Activated T-helper 2 cell treated with anti-CD3 and anti-CD28 coated beads, Interferon-gamma antibody, Interleukin-2, Interleukin-4, amounts not matched to agents 10 μg/mL and 5 μg/mL and 100 μg/mL, durations not matched to agents 14 hours and 24 hours and 36 hours (primary cell): ENCODE measurements at regions not wholly inside any gene's neighbourhood (a gene's known extent, or its start where the extent isn't known, plus 50 kb on each side); places are given as distances from the start of the nearest gene placed in this dataset.

Experiments used
- DNase-seq: peaks from one replicate; pipeline ENCODE4 v3.0.0; 2021; ENCODE audit warnings: low spot score
- H3K27ac Mint-ChIP-seq: one replicate; pipeline ENCODE4 v1.8.0; 2021; ENCODE audit warnings: mixed read lengths
- H3K27me3 Mint-ChIP-seq: one replicate; pipeline ENCODE4 v1.8.0; 2021; ENCODE audit warnings: low read depth, mixed read lengths
- H3K36me3 Mint-ChIP-seq: one replicate; pipeline ENCODE4 v1.8.0; 2021; ENCODE audit warnings: low read depth, mixed read lengths
- H3K4me1 Mint-ChIP-seq: one replicate; pipeline ENCODE4 v1.8.0; 2021; ENCODE audit warnings: low read depth, mixed read lengths
- H3K4me3 Mint-ChIP-seq: one replicate; pipeline ENCODE4 v1.8.0; 2021; ENCODE audit warnings: low read depth, mild to moderate bottlenecking, moderate library complexity, mixed read lengths
- H3K9me3 Mint-ChIP-seq: one replicate; pipeline ENCODE4 v1.8.0; 2021; ENCODE audit warnings: mixed read lengths
- intact Hi-C: fragments of 100-400 bp; cut with micrococcal nuclease; formaldehyde crosslinking; loops from one replicate; pipeline ENCODE4 v1.15.1; 2023

DNA sequence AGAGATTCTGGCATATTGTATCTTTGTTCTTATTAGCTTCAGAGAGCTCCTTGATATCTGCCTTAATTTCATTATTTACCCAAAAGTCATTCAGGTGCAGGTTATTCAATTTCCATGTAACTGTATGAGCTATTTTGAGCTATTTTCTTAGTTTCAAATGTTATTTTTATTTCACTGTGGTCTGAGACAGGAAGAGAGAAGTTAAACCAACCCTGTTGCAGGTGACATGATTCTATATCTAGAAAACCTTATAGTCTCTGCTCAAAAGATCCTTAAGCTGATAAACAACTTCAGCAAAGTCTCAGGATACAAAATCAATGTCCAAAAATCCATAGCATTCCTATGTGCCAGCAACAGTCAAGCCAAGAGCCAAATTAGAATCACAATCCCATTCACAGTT, 1644.0 kb upstream of the B3GALT2 start:
- Mint-ChIP-seq H3K27me3 (no peaks in the 10 kb centered on the region), H3K27ac (no peak overlapping the region), H3K4me1 (peaks cover 1% of the 10 kb centered on the region), H3K36me3 (no peaks in the 10 kb centered on the region), H3K4me3 (no peak overlapping the region), H3K9me3 (no peaks in the 10 kb centered on the region)
- intact Hi-C loops, result no loop called here
- no peak for DNase-seq

DNA sequence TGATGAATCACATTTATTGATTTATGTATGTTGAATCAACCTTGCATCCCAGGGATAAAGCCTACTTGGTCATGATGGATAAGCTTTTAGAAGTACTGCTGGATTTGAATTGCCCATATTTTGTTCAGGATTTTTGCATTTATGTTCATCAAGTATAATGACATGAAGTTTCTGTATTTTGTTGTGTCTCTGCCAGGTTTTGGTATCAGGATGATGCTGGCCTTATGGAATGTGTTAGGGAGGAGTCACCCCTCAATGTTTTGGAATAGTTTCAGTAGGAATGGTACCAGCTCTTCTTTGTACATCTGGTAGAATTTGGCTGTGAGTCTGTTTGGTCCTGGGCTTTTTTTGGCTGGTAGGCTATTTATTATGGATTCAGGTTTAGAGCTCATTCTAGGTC, 1643.1 kb upstream of the B3GALT2 start:
- no peak for DNase-seq
- intact Hi-C loops, result no loop called here
- Mint-ChIP-seq H3K9me3 (no peaks in the 10 kb centered on the region), H3K4me1 (peaks cover 1% of the 10 kb centered on the region), H3K36me3 (no peaks in the 10 kb centered on the region), H3K27me3 (no peaks in the 10 kb centered on the region), H3K4me3 (no peak overlapping the region), H3K27ac (no peak overlapping the region)

DNA sequence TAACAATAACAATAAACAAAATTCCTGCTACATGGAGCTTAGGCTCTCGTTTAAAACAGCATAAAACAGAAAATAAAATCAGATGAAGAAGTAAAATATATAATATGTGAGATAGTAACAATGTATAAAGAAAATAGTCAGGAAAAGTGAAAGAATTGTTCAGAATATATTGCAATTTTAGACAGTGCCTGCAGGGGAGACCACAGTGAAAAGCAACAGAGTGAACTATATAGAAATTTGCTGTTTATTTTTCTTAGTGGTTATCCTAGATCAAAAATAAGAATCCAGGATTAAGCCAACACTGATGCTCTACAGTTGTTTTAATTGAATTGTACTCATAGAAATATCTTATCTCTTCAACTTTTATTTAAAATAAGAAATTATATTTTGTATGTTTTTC, 1639.0 kb upstream of the B3GALT2 start:
- intact Hi-C loops, result no loop called here
- H3K4me1 Mint-ChIP-seq, result peaks cover 1% of the 10 kb centered on the region
- no peak for DNase-seq
- H3K9me3 Mint-ChIP-seq, result no peaks in the 10 kb centered on the region
- H3K27me3 Mint-ChIP-seq, result no peaks in the 10 kb centered on the region
- H3K36me3 Mint-ChIP-seq, result no peaks in the 10 kb centered on the region
- H3K27ac Mint-ChIP-seq, result no peak overlapping the region
- H3K4me3 Mint-ChIP-seq, result no peak overlapping the region

DNA sequence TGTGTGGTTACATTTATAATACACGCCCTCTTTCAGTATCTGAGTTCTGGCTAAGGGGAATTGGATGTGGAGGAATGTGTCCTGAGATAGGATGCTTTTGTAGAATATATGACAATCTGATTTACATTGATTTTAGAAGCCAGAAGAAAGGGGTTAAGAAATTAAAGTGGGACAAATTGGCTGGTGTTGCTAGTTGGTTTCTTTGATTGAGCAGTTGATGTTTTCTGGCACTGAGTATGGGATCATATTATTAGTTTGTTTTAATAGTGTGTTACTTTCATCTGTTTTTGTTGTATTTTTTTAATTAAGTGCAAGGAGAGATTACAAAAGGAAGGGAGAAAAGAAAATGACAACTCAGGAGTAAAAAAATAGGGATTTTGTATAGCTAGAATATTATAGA, 1634.7 kb upstream of the B3GALT2 start:
- DNase-seq, result no peak
- H3K36me3 Mint-ChIP-seq, result no peaks in the 10 kb centered on the region
- H3K27me3 Mint-ChIP-seq, result no peaks in the 10 kb centered on the region
- no peak overlapping the region for H3K4me3 Mint-ChIP-seq
- H3K9me3 Mint-ChIP-seq, result no peaks in the 10 kb centered on the region
- no peak overlapping the region for H3K27ac Mint-ChIP-seq
- H3K4me1 Mint-ChIP-seq, result no peaks in the 10 kb centered on the region
- intact Hi-C loops, result no loop called here

DNA sequence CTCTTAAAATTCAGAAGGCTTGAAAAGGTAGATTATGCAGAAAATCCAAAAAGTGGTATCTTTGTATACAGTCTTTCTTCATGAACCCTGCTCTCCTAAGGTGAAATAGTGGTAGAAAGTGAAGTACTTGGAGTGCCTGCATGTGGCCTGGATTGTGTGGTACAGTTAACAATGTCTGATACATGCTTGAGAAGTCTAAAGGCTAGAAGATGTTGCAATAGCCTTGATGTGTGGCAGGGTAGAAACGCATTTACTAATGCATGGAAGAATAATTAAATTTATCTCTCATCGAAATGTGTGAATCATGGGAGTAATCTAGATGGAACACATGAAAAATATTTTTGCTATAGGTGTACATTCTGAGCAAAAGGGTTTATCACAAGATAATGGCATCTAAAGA, 1632.3 kb upstream of the B3GALT2 start:
- DNase-seq, result no peak
- Mint-ChIP-seq H3K27ac (no peak overlapping the region), H3K4me3 (no peak overlapping the region), H3K4me1 (no peaks in the 10 kb centered on the region), H3K27me3 (no peaks in the 10 kb centered on the region), H3K36me3 (no peaks in the 10 kb centered on the region), H3K9me3 (no peaks in the 10 kb centered on the region)
- intact Hi-C loops, result no loop called here

DNA sequence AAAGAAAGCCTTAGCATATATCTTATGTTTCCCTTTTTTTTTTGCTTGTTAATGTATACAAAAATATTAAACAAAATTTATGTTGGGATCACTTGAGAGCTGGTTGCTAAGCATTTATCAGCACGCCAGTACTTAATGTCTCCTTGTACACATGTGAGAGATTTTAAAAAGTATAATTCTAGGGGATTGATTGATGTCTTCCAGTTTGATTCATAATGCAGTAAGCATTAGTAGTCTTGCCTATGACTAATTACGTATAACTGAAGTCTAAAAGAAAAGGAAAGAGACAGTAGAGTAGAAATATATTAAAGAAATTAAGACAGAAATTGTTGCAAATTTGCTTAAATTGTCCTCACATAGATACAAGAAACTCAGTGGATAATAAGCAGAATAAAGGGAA, 1630.4 kb upstream of the B3GALT2 start:
- Mint-ChIP-seq H3K4me3 (no peak overlapping the region), H3K36me3 (no peaks in the 10 kb centered on the region), H3K9me3 (no peaks in the 10 kb centered on the region), H3K27ac (no peak overlapping the region), H3K4me1 (no peaks in the 10 kb centered on the region), H3K27me3 (no peaks in the 10 kb centered on the region)
- intact Hi-C loops, result no loop called here
- no peak for DNase-seq

DNA sequence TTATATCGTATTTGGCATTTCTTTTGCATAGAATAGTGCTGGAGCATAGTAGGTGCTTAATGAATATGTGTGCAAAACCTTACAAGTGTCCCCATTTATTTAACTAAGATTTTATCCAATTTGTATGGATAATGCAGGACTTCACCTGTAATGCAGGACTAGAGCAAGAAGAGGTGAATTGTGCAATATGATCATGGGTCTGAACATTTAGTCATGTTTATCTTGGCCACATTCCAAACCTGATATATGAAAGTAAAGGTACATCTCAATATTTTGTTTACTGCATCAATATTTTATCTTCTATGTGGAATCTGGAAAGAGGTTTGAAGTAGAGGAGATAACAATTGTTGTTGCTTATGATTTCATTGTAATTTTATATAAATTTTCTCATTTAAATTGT, 1626.7 kb upstream of the B3GALT2 start:
- intact Hi-C loops, result no loop called here
- H3K4me3 Mint-ChIP-seq, result no peak overlapping the region
- H3K9me3 Mint-ChIP-seq, result no peaks in the 10 kb centered on the region
- no peak overlapping the region for H3K27ac Mint-ChIP-seq
- no peaks in the 10 kb centered on the region for H3K4me1 Mint-ChIP-seq
- no peak for DNase-seq
- H3K36me3 Mint-ChIP-seq, result no peaks in the 10 kb centered on the region
- H3K27me3 Mint-ChIP-seq, result no peaks in the 10 kb centered on the region

DNA sequence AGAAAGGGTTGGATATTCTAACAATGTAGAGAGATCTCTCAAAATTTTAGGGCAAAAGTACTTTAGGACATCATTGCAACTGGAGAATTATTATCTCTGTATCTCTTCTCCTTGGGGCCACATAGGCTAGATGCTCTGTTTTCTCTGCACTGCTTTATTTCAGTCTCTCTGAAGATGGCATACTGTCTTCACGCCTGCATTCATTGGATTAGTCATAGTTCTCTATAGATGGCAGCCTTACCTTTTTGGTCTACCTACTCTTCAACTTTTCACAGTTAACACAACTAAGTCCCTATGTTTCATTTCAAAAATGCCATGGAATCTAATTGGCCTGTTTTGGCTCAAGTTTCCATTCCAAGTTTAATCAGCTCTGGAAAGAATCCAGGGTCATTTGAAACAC, 1623.3 kb upstream of the B3GALT2 start:
- no peak overlapping the region for H3K4me3 Mint-ChIP-seq
- H3K36me3 Mint-ChIP-seq, result no peaks in the 10 kb centered on the region
- H3K27me3 Mint-ChIP-seq, result no peaks in the 10 kb centered on the region
- no peaks in the 10 kb centered on the region for H3K9me3 Mint-ChIP-seq
- no peak overlapping the region for H3K27ac Mint-ChIP-seq
- H3K4me1 Mint-ChIP-seq, result no peaks in the 10 kb centered on the region
- no peak for DNase-seq
- intact Hi-C loops, result no loop called here

DNA sequence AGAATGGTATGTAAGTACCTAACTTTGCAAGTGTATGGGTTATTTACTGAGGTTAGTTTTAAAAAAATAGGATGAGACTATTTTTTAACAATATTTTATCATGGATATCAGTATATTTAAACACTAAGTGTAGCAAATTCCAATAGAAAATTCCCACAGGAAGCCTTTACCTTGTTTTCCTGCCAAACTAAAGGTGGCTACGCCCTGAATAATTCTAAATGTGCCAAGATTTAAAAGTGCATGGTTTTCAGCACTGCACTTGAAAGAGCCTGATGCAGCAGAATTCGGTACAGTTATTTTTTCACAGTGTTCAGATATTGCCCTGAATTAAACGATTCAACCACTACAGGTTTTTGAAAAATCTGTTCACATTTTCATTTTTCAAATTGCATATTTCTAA, 1622.8 kb upstream of the B3GALT2 start:
- H3K4me1 Mint-ChIP-seq, result no peaks in the 10 kb centered on the region
- no peak for DNase-seq
- intact Hi-C loops, result no loop called here
- no peak overlapping the region for H3K4me3 Mint-ChIP-seq
- H3K27ac Mint-ChIP-seq, result no peak overlapping the region
- no peaks in the 10 kb centered on the region for H3K36me3 Mint-ChIP-seq
- no peaks in the 10 kb centered on the region for H3K27me3 Mint-ChIP-seq
- no peaks in the 10 kb centered on the region for H3K9me3 Mint-ChIP-seq

DNA sequence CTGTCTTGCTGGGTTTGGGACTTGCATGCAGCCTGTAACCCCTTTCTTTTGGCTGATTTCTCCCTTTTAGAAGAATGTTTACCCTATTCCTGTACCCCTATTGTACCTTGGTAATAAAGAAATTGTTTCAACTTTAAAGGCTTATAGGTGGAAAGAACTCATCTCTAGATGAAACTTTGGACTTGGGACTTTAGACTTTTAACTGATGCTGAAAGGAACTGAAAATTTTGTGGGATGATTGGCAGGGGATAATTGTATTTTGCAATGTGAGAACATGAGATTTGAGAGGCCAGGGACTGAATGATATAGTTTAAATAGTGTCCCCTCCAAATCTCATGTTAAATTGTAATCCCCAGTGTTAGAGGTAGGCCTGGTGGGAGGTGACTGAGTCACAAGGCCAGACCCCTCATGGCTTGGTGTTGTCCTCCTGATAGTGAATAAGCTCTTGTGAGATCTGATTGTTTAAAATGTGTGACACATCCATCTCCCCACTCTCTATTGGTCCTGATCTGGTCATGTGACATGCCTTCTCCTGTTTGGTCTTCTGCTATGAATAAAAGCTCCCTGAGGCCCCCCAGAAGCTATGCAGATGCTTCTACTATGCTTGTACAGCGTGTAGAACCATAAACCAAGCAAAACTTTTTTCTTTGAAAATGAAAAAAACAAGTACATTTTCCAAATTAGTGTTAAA, 1621.3 kb upstream of the B3GALT2 start:
- no peaks in the 10 kb centered on the region for H3K9me3 Mint-ChIP-seq
- H3K4me3 Mint-ChIP-seq, result no peak overlapping the region
- no peaks in the 10 kb centered on the region for H3K27me3 Mint-ChIP-seq
- no peaks in the 10 kb centered on the region for H3K4me1 Mint-ChIP-seq
- intact Hi-C loops, result no loop called here
- no peaks in the 10 kb centered on the region for H3K36me3 Mint-ChIP-seq
- DNase-seq, result no peak
- H3K27ac Mint-ChIP-seq, result no peak overlapping the region

DNA sequence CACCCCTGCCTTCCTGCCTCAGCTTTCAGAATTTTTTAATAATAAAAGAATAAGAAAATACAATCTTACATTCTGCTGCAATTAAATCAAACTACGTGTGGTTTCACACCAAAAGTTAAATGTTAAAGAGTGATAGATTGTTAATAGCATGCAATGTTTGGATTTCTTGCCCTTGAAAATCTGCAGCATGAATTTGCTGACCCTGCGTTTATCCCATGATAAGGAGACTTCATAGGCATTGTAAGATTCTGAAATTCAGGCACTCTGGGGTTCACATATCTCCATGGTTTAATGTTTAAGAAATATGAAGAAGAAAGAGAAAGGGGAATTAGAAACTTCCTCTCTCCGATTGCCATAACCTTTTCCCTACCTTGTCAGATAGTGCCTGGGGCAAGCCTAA, 1616.2 kb upstream of the B3GALT2 start:
- Mint-ChIP-seq H3K4me1 (no peaks in the 10 kb centered on the region), H3K27ac (no peak overlapping the region), H3K27me3 (no peaks in the 10 kb centered on the region), H3K4me3 (no peak overlapping the region), H3K36me3 (no peaks in the 10 kb centered on the region), H3K9me3 (no peaks in the 10 kb centered on the region)
- no peak for DNase-seq
- intact Hi-C loops, result no loop called here

DNA sequence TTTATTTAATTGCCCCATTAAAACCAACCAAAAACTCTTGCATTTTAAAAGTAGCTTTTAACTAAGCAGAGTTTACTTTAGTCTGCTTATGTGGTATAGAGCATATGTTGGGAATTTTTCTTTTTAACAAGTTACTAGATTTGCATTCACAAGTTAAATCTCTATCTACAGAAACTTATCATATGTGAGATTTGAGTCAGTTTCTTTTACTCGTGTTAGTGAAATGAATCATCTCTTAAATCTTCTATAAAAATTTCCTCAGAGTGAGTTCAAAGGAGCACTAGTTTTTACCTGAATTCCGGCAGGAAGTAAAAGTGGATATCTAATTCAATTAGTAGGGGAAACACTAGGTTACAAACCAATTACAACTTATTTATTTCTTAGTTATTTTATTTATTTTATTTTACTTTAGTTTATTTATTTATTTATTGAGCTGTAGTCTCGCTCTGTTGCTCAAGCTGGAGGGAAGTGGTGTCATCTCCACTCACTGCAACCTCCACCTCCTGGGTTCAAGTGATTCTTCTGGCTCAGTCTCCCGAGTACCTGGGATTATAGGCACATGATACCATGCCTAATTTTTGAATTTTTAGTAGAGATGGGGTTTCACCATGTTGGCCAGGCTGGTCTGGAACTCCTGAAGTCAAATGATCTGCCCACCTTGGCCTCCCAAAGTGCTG, 1609.6 kb upstream of the B3GALT2 start:
- H3K36me3 Mint-ChIP-seq, result no peaks in the 10 kb centered on the region
- intact Hi-C loops, result no loop called here
- no peaks in the 10 kb centered on the region for H3K27me3 Mint-ChIP-seq
- no peaks in the 10 kb centered on the region for H3K4me1 Mint-ChIP-seq
- H3K9me3 Mint-ChIP-seq, result no peaks in the 10 kb centered on the region
- H3K4me3 Mint-ChIP-seq, result no peak overlapping the region
- DNase-seq, result no peak
- no peak overlapping the region for H3K27ac Mint-ChIP-seq

DNA sequence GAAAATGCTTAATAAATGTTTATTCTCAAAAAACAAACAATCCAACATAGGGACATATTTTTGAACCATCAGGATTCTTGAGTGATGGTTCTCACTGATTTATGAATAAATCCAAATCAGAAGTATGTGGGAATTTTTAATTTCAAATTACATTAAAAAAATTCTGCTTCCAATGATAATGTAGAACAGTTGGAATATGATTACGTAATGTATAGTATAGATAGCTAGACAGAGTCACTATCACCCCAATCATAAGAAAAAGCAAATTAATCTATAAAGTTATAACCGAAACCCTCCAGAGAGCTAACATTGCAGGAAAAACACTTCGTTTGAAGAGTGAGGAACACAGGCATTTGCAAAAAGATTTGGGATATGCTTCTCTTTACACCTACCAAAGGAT, 1600.6 kb upstream of the B3GALT2 start:
- Mint-ChIP-seq H3K4me3 (no peak overlapping the region), H3K4me1 (no peaks in the 10 kb centered on the region), H3K27ac (no peak overlapping the region), H3K27me3 (no peaks in the 10 kb centered on the region), H3K36me3 (no peaks in the 10 kb centered on the region), H3K9me3 (no peaks in the 10 kb centered on the region)
- intact Hi-C loops, result no loop called here
- no peak for DNase-seq

DNA sequence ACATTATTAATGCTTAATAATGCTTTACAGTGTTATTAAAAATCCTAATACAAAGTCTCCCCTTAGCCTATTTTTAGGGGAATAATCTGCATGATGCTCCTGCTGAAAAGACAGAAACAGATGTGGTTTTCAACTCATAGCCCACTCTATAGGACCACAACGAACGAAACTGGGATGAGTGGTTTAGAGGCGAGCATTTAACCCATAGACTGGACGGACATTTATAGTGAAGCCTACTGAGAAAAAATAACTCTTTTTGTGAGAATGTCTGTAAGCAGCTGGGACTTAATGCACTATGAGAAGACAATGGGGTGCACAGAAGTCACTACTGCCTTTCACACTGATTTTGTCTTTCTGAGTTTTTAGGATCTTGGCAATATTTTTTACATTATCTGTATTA, 1599.6 kb upstream of the B3GALT2 start:
- H3K4me1 Mint-ChIP-seq, result no peaks in the 10 kb centered on the region
- intact Hi-C loops, result no loop called here
- no peaks in the 10 kb centered on the region for H3K36me3 Mint-ChIP-seq
- no peak overlapping the region for H3K4me3 Mint-ChIP-seq
- no peaks in the 10 kb centered on the region for H3K27me3 Mint-ChIP-seq
- no peak overlapping the region for H3K27ac Mint-ChIP-seq
- H3K9me3 Mint-ChIP-seq, result no peaks in the 10 kb centered on the region
- no peak for DNase-seq
